ENCODE measurements at regions not wholly inside any gene's neighbourhood (a gene's known extent, or its start where the extent isn't known, plus 50 kb on each side); places are given as distances from the start of the nearest gene placed in this dataset.
"Not testable (repeated sequence)": the region's sequence is repeated elsewhere in the genome, so short reads cannot be mapped to it uniquely, and the experiment has no call there.

DNA sequence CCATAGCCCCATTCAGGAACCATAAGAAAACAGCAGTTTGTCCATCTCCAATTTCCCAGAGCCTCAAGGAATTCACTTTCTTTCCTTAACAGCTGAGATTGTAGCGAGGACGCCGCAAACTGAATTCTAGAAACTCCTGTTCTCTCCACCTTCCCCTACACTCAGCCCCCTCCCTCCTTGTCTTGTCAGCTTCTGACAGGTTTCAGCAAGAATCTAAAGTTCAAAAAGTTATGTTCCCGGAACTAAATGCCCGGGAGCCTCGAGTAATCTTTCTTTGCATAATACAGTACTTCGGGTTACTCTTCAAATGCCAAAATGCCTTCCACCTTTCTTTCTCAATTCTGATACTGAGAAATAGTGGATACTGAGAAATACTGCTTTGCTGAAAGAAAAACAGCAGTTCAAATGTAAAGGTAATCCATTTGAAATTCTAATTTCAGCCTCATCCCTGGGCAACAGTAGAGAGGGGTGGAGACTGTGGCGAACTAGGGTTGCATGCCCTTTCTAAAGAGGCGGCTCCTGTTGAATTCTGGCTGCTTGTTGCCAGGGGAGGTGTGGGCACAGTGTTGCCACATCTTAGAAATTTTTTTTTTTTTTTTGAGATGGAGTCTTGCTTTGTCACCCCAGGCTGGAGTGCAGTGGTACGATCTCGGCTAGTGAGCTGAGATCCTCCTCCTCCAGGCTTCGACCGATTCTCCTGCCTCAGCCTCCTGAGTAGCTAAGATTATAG lies 63.5 kb upstream of the USP7 start:
- no peak overlapping the region for H3K27ac ChIP-seq (ENCODE audit: low read depth, low read length)
- no peak overlapping the region for H3K4me3 ChIP-seq (ENCODE audit: low read length)
- no peak overlapping the region for H3K4me2 ChIP-seq (ENCODE audit: low read length)
- no peaks in the 10 kb centered on the region for H3K9me3 ChIP-seq (ENCODE audit: control insufficient read depth, insufficient read depth, low read length)
- H3K27me3 ChIP-seq (ENCODE audit: control insufficient read depth, low read length) = peaks cover 4% of the 10 kb centered on the region; the same call in 1 of the 2 replicates
- TF ChIP-seq, protein P1, sequence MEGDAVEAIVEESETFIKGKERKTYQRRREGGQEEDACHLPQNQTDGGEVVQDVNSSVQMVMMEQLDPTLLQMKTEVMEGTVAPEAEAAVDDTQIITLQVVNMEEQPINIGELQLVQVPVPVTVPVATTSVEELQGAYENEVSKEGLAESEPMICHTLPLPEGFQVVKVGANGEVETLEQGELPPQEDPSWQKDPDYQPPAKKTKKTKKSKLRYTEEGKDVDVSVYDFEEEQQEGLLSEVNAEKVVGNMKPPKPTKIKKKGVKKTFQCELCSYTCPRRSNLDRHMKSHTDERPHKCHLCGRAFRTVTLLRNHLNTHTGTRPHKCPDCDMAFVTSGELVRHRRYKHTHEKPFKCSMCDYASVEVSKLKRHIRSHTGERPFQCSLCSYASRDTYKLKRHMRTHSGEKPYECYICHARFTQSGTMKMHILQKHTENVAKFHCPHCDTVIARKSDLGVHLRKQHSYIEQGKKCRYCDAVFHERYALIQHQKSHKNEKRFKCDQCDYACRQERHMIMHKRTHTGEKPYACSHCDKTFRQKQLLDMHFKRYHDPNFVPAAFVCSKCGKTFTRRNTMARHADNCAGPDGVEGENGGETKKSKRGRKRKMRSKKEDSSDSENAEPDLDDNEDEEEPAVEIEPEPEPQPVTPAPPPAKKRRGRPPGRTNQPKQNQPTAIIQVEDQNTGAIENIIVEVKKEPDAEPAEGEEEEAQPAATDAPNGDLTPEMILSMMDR (IDR thresholded peaks at IDR 0.05; ENCODE audit: low read depth, low read length, poor library complexity, severe bottlenecking) = no peak
- TF ChIP-seq EZH2phosphoT487 (IDR thresholded peaks at IDR 0.05; ENCODE audit: borderline replicate concordance, low read length) = no peak
- H3K79me2 ChIP-seq (ENCODE audit: control insufficient read depth, low read length) = no peaks in the 10 kb centered on the region
- H3K4me1 ChIP-seq (ENCODE audit: control insufficient read depth, low read length) = peaks cover 8% of the 10 kb centered on the region
- no peaks in the 10 kb centered on the region for H3K9me2 ChIP-seq (replicated peaks; ENCODE audit: control insufficient read depth, low read length)
- H4K20me1 ChIP-seq (ENCODE audit: control insufficient read depth, insufficient read depth, low read depth, low read length) = no peaks in the 10 kb centered on the region
- no peaks in the 10 kb centered on the region for H3K36me3 ChIP-seq (ENCODE audit: control insufficient read depth, low read length)
- no peaks in the 10 kb centered on the region for H3F3A ChIP-seq (ENCODE audit: control insufficient read depth, insufficient read depth)

- H3K4me2 ChIP-seq (ENCODE audit: low read length); H3K27ac ChIP-seq (ENCODE audit: low read depth, low read length); H3K4me3 ChIP-seq (ENCODE audit: low read length); H4K20me1 ChIP-seq (ENCODE audit: control insufficient read depth, insufficient read depth, low read depth, low read length); H3K9me3 ChIP-seq (ENCODE audit: control insufficient read depth, insufficient read depth, low read length); H3K4me1 ChIP-seq (ENCODE audit: control insufficient read depth, low read length); H3K9me2 ChIP-seq (replicated peaks; ENCODE audit: control insufficient read depth, low read length); H3K36me3 ChIP-seq (ENCODE audit: control insufficient read depth, low read length); H3K79me2 ChIP-seq (ENCODE audit: control insufficient read depth, low read length); H3K27me3 ChIP-seq (ENCODE audit: control insufficient read depth, low read length); H3F3A ChIP-seq (ENCODE audit: control insufficient read depth, insufficient read depth): not testable (repeated sequence)
Observed at GRCh38 chr16:9028491-9028890, 63.0 kb upstream of the HAPSTR1 start.

DNA sequence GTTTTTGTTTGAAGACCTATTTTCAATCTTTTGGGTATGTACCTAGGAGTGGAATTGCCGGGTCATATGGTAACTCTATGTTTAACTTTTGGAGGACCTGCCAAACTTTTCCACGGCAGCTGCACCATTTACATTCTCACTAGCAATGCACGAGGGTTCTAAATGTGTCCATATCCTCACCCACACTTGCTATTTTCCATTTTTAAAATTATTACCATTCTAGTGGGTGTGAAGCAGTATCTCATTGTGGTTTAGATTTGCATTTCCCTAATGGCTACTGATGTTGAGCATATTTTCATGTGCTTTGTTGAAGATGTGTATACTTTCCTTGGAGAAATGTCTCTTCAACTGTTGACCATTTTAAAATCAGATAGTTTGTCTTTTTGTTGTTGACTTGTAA lies 60.3 kb upstream of the HAPSTR1 start:
- H3K9me3 ChIP-seq (ENCODE audit: control insufficient read depth, insufficient read depth, low read length) = no peaks in the 10 kb centered on the region
- no peaks in the 10 kb centered on the region for H3K36me3 ChIP-seq (ENCODE audit: control insufficient read depth, low read length)
- no peak overlapping the region for H3K27ac ChIP-seq (ENCODE audit: low read depth, low read length)
- no peak overlapping the region for H3K4me2 ChIP-seq (ENCODE audit: low read length)
- H3K4me1 ChIP-seq (ENCODE audit: control insufficient read depth, low read length) = peaks cover 8% of the 10 kb centered on the region
- no peak overlapping the region for H3K4me3 ChIP-seq (ENCODE audit: low read length)
- H3F3A ChIP-seq (ENCODE audit: control insufficient read depth, insufficient read depth) = no peaks in the 10 kb centered on the region
- peaks cover 4% of the 10 kb centered on the region; the same call in 1 of the 2 replicates for H3K27me3 ChIP-seq (ENCODE audit: control insufficient read depth, low read length)
- TF ChIP-seq, protein P1 (IDR thresholded peaks at IDR 0.05; ENCODE audit: low read depth, low read length, poor library complexity, severe bottlenecking) = no peak
- no peak for TF ChIP-seq EZH2phosphoT487 (IDR thresholded peaks at IDR 0.05; ENCODE audit: borderline replicate concordance, low read length)
- H3K79me2 ChIP-seq (ENCODE audit: control insufficient read depth, low read length) = no peaks in the 10 kb centered on the region
- no peaks in the 10 kb centered on the region for H4K20me1 ChIP-seq (ENCODE audit: control insufficient read depth, insufficient read depth, low read depth, low read length)
- no peaks in the 10 kb centered on the region for H3K9me2 ChIP-seq (replicated peaks; ENCODE audit: control insufficient read depth, low read length)

- Histone ChIP-seq H3K4me2 (ENCODE audit: low read length) (no peak overlapping the region), H3K4me3 (ENCODE audit: low read length) (no peak overlapping the region), H3K36me3 (ENCODE audit: control insufficient read depth, low read length) (no peaks in the 10 kb centered on the region), H3K27me3 (ENCODE audit: control insufficient read depth, low read length) (peaks cover 4% of the 10 kb centered on the region; the same call in 1 of the 2 replicates), H4K20me1 (ENCODE audit: control insufficient read depth, insufficient read depth, low read depth, low read length) (no peaks in the 10 kb centered on the region), H3K4me1 (ENCODE audit: control insufficient read depth, low read length) (peaks cover 8% of the 10 kb centered on the region), H3F3A (ENCODE audit: control insufficient read depth, insufficient read depth) (no peaks in the 10 kb centered on the region), H3K9me2 (replicated peaks; ENCODE audit: control insufficient read depth, low read length) (no peaks in the 10 kb centered on the region), H3K27ac (ENCODE audit: low read depth, low read length) (no peak overlapping the region), H3K9me3 (ENCODE audit: control insufficient read depth, insufficient read depth, low read length) (no peaks in the 10 kb centered on the region), H3K79me2 (ENCODE audit: control insufficient read depth, low read length) (no peaks in the 10 kb centered on the region)
- TF ChIP-seq EZH2phosphoT487 (IDR thresholded peaks at IDR 0.05; ENCODE audit: borderline replicate concordance, low read length) = no peak
- TF ChIP-seq, protein P1 (IDR thresholded peaks at IDR 0.05; ENCODE audit: low read depth, low read length, poor library complexity, severe bottlenecking) = peak; percentile 50
Observed at GRCh38 chr16:9033125-9033830, 58.2 kb upstream of the HAPSTR1 start.
